ENCODE measurements at regions not wholly inside any gene's neighbourhood (a gene's known extent, or its start where the extent isn't known, plus 50 kb on each side); places are given as distances from the start of the nearest gene placed in this dataset.

GRCh38 chr2:238640486-238640885 is 207.4 kb upstream of the TWIST2 start:
- DNase-seq (no peak), ATAC-seq (ENCODE audit: low read depth) (no peak)
- Histone ChIP-seq H3K36me3 (replicated peaks in 1 of 2; ENCODE audit: control extremely low read depth in 1 of 2, control insufficient read depth in 1 of 2, extremely low read depth in 1 of 2, insufficient read depth in 2 of 2, low read length in 1 of 2) (no peaks in the 10 kb centered on the region), H3K27me3 (replicated peaks in 1 of 4; ENCODE audit: control extremely low read depth in 1 of 4, control insufficient read depth in 3 of 4, insufficient read depth in 4 of 4, low read length in 3 of 4) (no peaks in the 10 kb centered on the region), H4K20me1 (ENCODE audit: control insufficient read depth, insufficient read depth, low read length, poor library complexity, severe bottlenecking) (no peaks in the 10 kb centered on the region), H3K79me2 (ENCODE audit: control insufficient read depth, insufficient read depth, low read length) (no peaks in the 10 kb centered on the region), H3K4me3 (ENCODE audit: control extremely low read depth in 1 of 5, extremely low read depth in 1 of 5, insufficient read depth in 1 of 5, low read depth in 2 of 5, low read length in 4 of 5) (no peak overlapping the region), H2AFZ (ENCODE audit: insufficient read depth, low read depth, low read length, poor library complexity, severe bottlenecking) (no peak overlapping the region), H3K9ac (ENCODE audit: low read length) (no peak overlapping the region), H3K27ac (ENCODE audit: low read length in 2 of 2) (no peak overlapping the region), H3K9me3 (ENCODE audit: control extremely low read depth in 1 of 3, control insufficient read depth in 2 of 3, insufficient read depth in 1 of 3, low read length in 2 of 3) (no peaks in the 10 kb centered on the region), H3K4me1 (ENCODE audit: control insufficient read depth in 2 of 2, insufficient read depth in 2 of 2, low read length in 2 of 2) (no peaks in the 10 kb centered on the region), H3K4me2 (replicated peaks; ENCODE audit: low read depth, low read length, poor library complexity, severe bottlenecking) (no peak overlapping the region)
- CTCF ChIA-PET = no interaction called here
- intact Hi-C loops (cut with micrococcal nuclease) = no loop called here
- H3K27me3 Mint-ChIP-seq = no peaks in the 10 kb centered on the region
- WGBS (ENCODE audit: insufficient coverage) = 75% methylated on average over 7 of the region's 8 CpGs
- POLR2A ChIA-PET = no interaction called here
- H3K4me3 Mint-ChIP-seq = no peak overlapping the region
- H3K27ac Mint-ChIP-seq = no peak overlapping the region
- H3K4me1 Mint-ChIP-seq = no peaks in the 10 kb centered on the region
- no peaks in the 10 kb centered on the region for H3K9me3 Mint-ChIP-seq (ENCODE audit: insufficient read depth)
- TF ChIP-seq CTCF (IDR thresholded peaks at IDR 0.05) (no peak), EZH2 (IDR thresholded peaks at IDR 0.05; ENCODE audit: borderline replicate concordance, insufficient read depth, low read depth, low read length, poor library complexity, severe bottlenecking) (no peak)

- Mint-ChIP-seq H3K4me1 (no peaks in the 10 kb centered on the region), H3K27me3 (no peaks in the 10 kb centered on the region), H3K9me3 (ENCODE audit: insufficient read depth) (no peaks in the 10 kb centered on the region), H3K4me3 (no peak overlapping the region), H3K27ac (no peak overlapping the region)
- Histone ChIP-seq H3K9ac (ENCODE audit: low read length) (no peak overlapping the region), H2AFZ (ENCODE audit: insufficient read depth, low read depth, low read length, poor library complexity, severe bottlenecking) (no peak overlapping the region), H3K9me3 (ENCODE audit: control extremely low read depth in 1 of 3, control insufficient read depth in 2 of 3, insufficient read depth in 1 of 3, low read length in 2 of 3) (no peaks in the 10 kb centered on the region), H3K36me3 (replicated peaks in 1 of 2; ENCODE audit: control extremely low read depth in 1 of 2, control insufficient read depth in 1 of 2, extremely low read depth in 1 of 2, insufficient read depth in 2 of 2, low read length in 1 of 2) (no peaks in the 10 kb centered on the region), H3K4me3 (ENCODE audit: control extremely low read depth in 1 of 5, extremely low read depth in 1 of 5, insufficient read depth in 1 of 5, low read depth in 2 of 5, low read length in 4 of 5) (no peak overlapping the region), H3K27ac (ENCODE audit: low read length in 2 of 2) (no peak overlapping the region), H3K27me3 (replicated peaks in 1 of 4; ENCODE audit: control extremely low read depth in 1 of 4, control insufficient read depth in 3 of 4, insufficient read depth in 4 of 4, low read length in 3 of 4) (no peaks in the 10 kb centered on the region), H3K79me2 (ENCODE audit: control insufficient read depth, insufficient read depth, low read length) (no peaks in the 10 kb centered on the region), H3K4me1 (ENCODE audit: control insufficient read depth in 2 of 2, insufficient read depth in 2 of 2, low read length in 2 of 2) (no peaks in the 10 kb centered on the region), H4K20me1 (ENCODE audit: control insufficient read depth, insufficient read depth, low read length, poor library complexity, severe bottlenecking) (no peaks in the 10 kb centered on the region), H3K4me2 (replicated peaks; ENCODE audit: low read depth, low read length, poor library complexity, severe bottlenecking) (no peak overlapping the region)
- no peak for TF ChIP-seq EZH2 (IDR thresholded peaks at IDR 0.05; ENCODE audit: borderline replicate concordance, insufficient read depth, low read depth, low read length, poor library complexity, severe bottlenecking)
- no peak for TF ChIP-seq CTCF (IDR thresholded peaks at IDR 0.05)
- 93% methylated on average over 9 of the region's 12 CpGs for WGBS (ENCODE audit: insufficient coverage)
- intact Hi-C loops (cut with micrococcal nuclease) = no loop called here
- DNase-seq (no peak), ATAC-seq (ENCODE audit: low read depth) (no peak)
- ChIA-PET CTCF (no interaction called here), POLR2A (no interaction called here)
Measured at GRCh38 chr2:238642973-238643372, 204.9 kb upstream of the TWIST2 start.

All from B cell (primary cell).